H1 (cell line): ENCODE measurements at regions not wholly inside any gene's neighbourhood (a gene's known extent, or its start where the extent isn't known, plus 50 kb on each side); places are given as distances from the start of the nearest gene placed in this dataset.

Experiments
- CTCF ChIA-PET: fragments of 300-600 bp; sonication (Branson Sonifier 250); formaldehyde crosslinking; loops from one replicate; lab custom pipeline; 2021; ENCODE audit not compliant: partially characterized antibody; lab: Charles Lee
- POLR2A ChIA-PET: fragments of 300-600 bp; sonication (Branson Sonifier 250); formaldehyde crosslinking; loops from one replicate; lab custom pipeline; 2021; ENCODE audit warnings: inconsistent platforms; ENCODE audit not compliant: partially characterized antibody; lab: Charles Lee
- DNase-seq, 2 experiments: peaks; one replicate each; pipeline versions ENCODE4 v3.0.0 to v3.0.0-alpha.2; 2010 to 2022; ENCODE audit warnings: low spot score in 2 of 2, low read depth in 1 of 2, mixed read lengths in 1 of 2
- FAIRE-seq: peaks from 2 replicates; lab custom pipeline; 2011; peaks lifted over from hg19 to GRCh38; lab: Jason Lieb, UNC
- H2AFZ ChIP-seq: 2 replicates; pipeline ENCODE4 v1.8.1; 2012; ENCODE audit warnings: low read length, inconsistent platforms
- H2AK5ac ChIP-seq: 2 replicates; pipeline ENCODE4 v1.6.1; 2013; ENCODE audit warnings: low read depth, low read length
- H2BK120ac ChIP-seq: replicated peaks from 2 replicates; pipeline ENCODE3; 2013; ENCODE audit warnings: low read depth, low read length, inconsistent platforms
- H2BK12ac ChIP-seq: 2 replicates; pipeline ENCODE4 v1.6.1; 2013; ENCODE audit warnings: low read depth, low read length
- H2BK15ac ChIP-seq: 2 replicates; pipeline ENCODE4 v1.6.1; 2013; ENCODE audit warnings: low read length
- H2BK20ac ChIP-seq: 2 replicates; pipeline ENCODE4 v1.6.1; 2013; ENCODE audit warnings: low read length
- H2BK5ac ChIP-seq: 2 replicates; pipeline ENCODE4 v1.6.1; 2013; ENCODE audit warnings: low read depth, low read length
- H3K14ac ChIP-seq: 2 replicates; pipeline ENCODE4 v1.6.1; 2013; ENCODE audit warnings: inconsistent platforms; ENCODE audit not compliant: insufficient read length
- H3K18ac ChIP-seq: 2 replicates; pipeline ENCODE4 v1.6.1; 2013; ENCODE audit warnings: low read length; ENCODE audit errors: extremely low read depth
- H3K23ac ChIP-seq: 2 replicates; pipeline ENCODE4 v1.6.1; 2013; ENCODE audit warnings: inconsistent platforms; ENCODE audit not compliant: insufficient read length
- H3K23me2 ChIP-seq: 2 replicates; pipeline ENCODE4 v1.6.1; 2013; ENCODE audit warnings: low read depth, low read length
- H3K27ac ChIP-seq: 2 replicates; pipeline ENCODE4 v1.6.1; 2011; ENCODE audit warnings: low read depth, low read length, inconsistent platforms
- H3K27me3 ChIP-seq, 4 experiments: replicated peaks in 1 of 4; 1 replicate in 1 of 4; 2 replicates in 3 of 4; pipeline versions ENCODE4 v1.6.1 to v1.8.1; 2011 to 2013; ENCODE audit warnings: low read length in 3 of 4, mild to moderate bottlenecking in 3 of 4, inconsistent platforms in 2 of 4, mixed read lengths in 2 of 4, moderate library complexity in 1 of 4; ENCODE audit not compliant: control insufficient read depth in 3 of 4, insufficient read depth in 3 of 4; ENCODE audit errors: extremely low read depth in 1 of 4
- H3K36me3 ChIP-seq, 4 experiments: 2 replicates each; pipeline versions ENCODE4 v1.6.1 to v1.8.1; 2011 to 2013; ENCODE audit warnings: mild to moderate bottlenecking in 4 of 4, low read length in 3 of 4, moderate library complexity in 2 of 4, control low read depth in 1 of 4, inconsistent platforms in 1 of 4; ENCODE audit not compliant: insufficient read depth in 4 of 4, control insufficient read depth in 2 of 4
- H3K4ac ChIP-seq: replicated peaks from 2 replicates; pipeline ENCODE3; 2013; ENCODE audit warnings: low read length, low read depth, mixed read lengths, inconsistent platforms; ENCODE audit not compliant: insufficient read length
- H3K4me1 ChIP-seq, 4 experiments: replicated peaks in 1 of 4; 1 replicate in 1 of 4; 2 replicates in 3 of 4; pipeline versions ENCODE4 v1.6.1 to v1.8.1; 2011 to 2013; ENCODE audit warnings: low read length in 3 of 4, inconsistent platforms in 2 of 4, mixed read lengths in 1 of 4; ENCODE audit not compliant: insufficient read depth in 4 of 4, control insufficient read depth in 3 of 4
- H3K4me2 ChIP-seq, 2 experiments: 2 replicates each; pipeline versions ENCODE4 v1.6.1 to v1.8.1; 2011 to 2013; ENCODE audit warnings: low read depth in 2 of 2, low read length in 2 of 2, control low read depth in 1 of 2, inconsistent platforms in 1 of 2, mild to moderate bottlenecking in 1 of 2; ENCODE audit not compliant: insufficient read depth in 1 of 2
- H3K4me3 ChIP-seq, 4 experiments: fragments of 200-600, 300-600 bp in 1 of 4; sonication (generic), shearing (Covaris generic), sonication (Bioruptor Twin) in 1 of 4; 2 replicates each; pipeline versions ENCODE4 v1.5.1 to v1.8.1; 2011 to 2016; ENCODE audit warnings: low read length in 4 of 4, low read depth in 3 of 4, control low read depth in 2 of 4, inconsistent platforms in 2 of 4, mild to moderate bottlenecking in 2 of 4, mixed read lengths in 1 of 4, moderate library complexity in 1 of 4; ENCODE audit not compliant: insufficient read depth in 2 of 4; ENCODE audit errors: extremely low read depth in 1 of 4
- H3K56ac ChIP-seq: replicated peaks from 2 replicates; pipeline ENCODE3; 2013; ENCODE audit warnings: low read depth, mild to moderate bottlenecking, mixed read lengths, low read length, inconsistent platforms; ENCODE audit not compliant: insufficient read length
- H3K79me1 ChIP-seq: 2 replicates; pipeline ENCODE4 v1.6.1; 2013; ENCODE audit warnings: low read depth, low read length, control low read depth
- H3K79me2 ChIP-seq, 2 experiments: 2 replicates each; pipeline versions ENCODE4 v1.6.1 to v1.8.1; 2012 to 2013; ENCODE audit warnings: low read length in 2 of 2, mild to moderate bottlenecking in 2 of 2, inconsistent platforms in 1 of 2; ENCODE audit not compliant: insufficient read depth in 2 of 2, control insufficient read depth in 1 of 2
- H3K9ac ChIP-seq, 4 experiments: replicated peaks in 1 of 4; 1 replicate in 1 of 4; 2 replicates in 3 of 4; pipeline versions ENCODE4 v1.6.1 to v1.8.1; 2011 to 2013; ENCODE audit warnings: low read depth in 3 of 4, low read length in 3 of 4, control low read depth in 2 of 4, mild to moderate bottlenecking in 2 of 4, moderate library complexity in 2 of 4, inconsistent platforms in 1 of 4; ENCODE audit errors: extremely low read depth in 1 of 4
- H3K9me3 ChIP-seq, 2 experiments: 2 replicates each; pipeline versions ENCODE4 v1.6.1 to v1.8.1; 2012 to 2013; ENCODE audit warnings: mild to moderate bottlenecking in 2 of 2, moderate library complexity in 2 of 2, control low read depth in 1 of 2, inconsistent platforms in 1 of 2, low read depth in 1 of 2, low read length in 1 of 2, mixed read lengths in 1 of 2; ENCODE audit not compliant: insufficient read depth in 2 of 2
- H4K20me1 ChIP-seq, 2 experiments: replicated peaks in 1 of 2; 2 replicates each; pipeline versions ENCODE3 to v1.8.1; 2011 to 2013; ENCODE audit warnings: inconsistent platforms in 2 of 2, low read length in 2 of 2, mild to moderate bottlenecking in 1 of 2; ENCODE audit not compliant: insufficient read depth in 2 of 2, control insufficient read depth in 1 of 2
- H4K5ac ChIP-seq: 2 replicates; pipeline ENCODE4 v1.6.1; 2013; ENCODE audit warnings: low read length, low read depth, mixed read lengths, inconsistent platforms; ENCODE audit not compliant: insufficient read length
- H4K8ac ChIP-seq: 2 replicates; pipeline ENCODE4 v1.8.0; 2013; ENCODE audit warnings: mild to moderate bottlenecking, moderate library complexity, low read length, inconsistent platforms; ENCODE audit not compliant: insufficient read depth; ENCODE audit errors: extremely low read depth
- H4K91ac ChIP-seq: replicated peaks from 2 replicates; pipeline ENCODE3; 2013; ENCODE audit warnings: low read length, mixed read lengths, inconsistent platforms; ENCODE audit not compliant: insufficient read length
- BCL11A ChIP-seq, 2 experiments: IDR thresholded peaks; one replicate each; pipeline ENCODE4 v1.6.1; 2011; ENCODE audit warnings: low read depth in 2 of 2, low read length in 2 of 2, mild to moderate bottlenecking in 2 of 2
- BRCA1 ChIP-seq: IDR thresholded peaks from 2 replicates; pipeline ENCODE4 v1.6.1; 2012; ENCODE audit warnings: low read depth, low read length, improper control_type of control experiment
- CBX5 ChIP-seq: fragments of 300-800, 300-1000 bp; sonication (generic); IDR thresholded peaks from 2 replicates; pipeline ENCODE4 v1.7.1; 2016; ENCODE audit warnings: antibody characterized with exemption, low read length, low read depth
- HDAC6 ChIP-seq: IDR thresholded peaks from one replicate; pipeline ENCODE4 v1.7.1; 2012; ENCODE audit warnings: low read depth, mild to moderate bottlenecking, inconsistent platforms, low read length, moderate library complexity
- JUN ChIP-seq: IDR thresholded peaks from 2 replicates; pipeline ENCODE4 v1.6.1; 2011; ENCODE audit warnings: low read depth, mild to moderate bottlenecking, improper control_type of control experiment, low read length
- MAFK ChIP-seq: IDR thresholded peaks from 2 replicates; pipeline ENCODE4 v1.6.1; 2012; ENCODE audit warnings: low read depth, mild to moderate bottlenecking, improper control_type of control experiment, low read length
- NRF1 ChIP-seq: IDR thresholded peaks from 2 replicates; pipeline ENCODE4 v1.6.1; 2011; ENCODE audit warnings: mild to moderate bottlenecking, low read depth, low read length, improper control_type of control experiment
- SP2 ChIP-seq: IDR thresholded peaks from 2 replicates; pipeline ENCODE4 v1.6.1; 2012; ENCODE audit warnings: mild to moderate bottlenecking, low read length, inconsistent platforms
- SP4 ChIP-seq: IDR thresholded peaks from 2 replicates; pipeline ENCODE4 v1.6.1; 2012; ENCODE audit warnings: low read length, inconsistent platforms
- SRF ChIP-seq: IDR thresholded peaks from 2 replicates; pipeline ENCODE4 v1.6.1; 2011; ENCODE audit warnings: mild to moderate bottlenecking, low read depth, low read length, moderate library complexity
- TAF1 ChIP-seq: IDR thresholded peaks from 2 replicates; pipeline ENCODE4 v1.6.1; 2011; ENCODE audit warnings: mild to moderate bottlenecking, low read depth, low read length
- TAF7 ChIP-seq: optimal IDR thresholded peaks from 2 replicates; pipeline ENCODE3; 2011; ENCODE audit warnings: low read depth, mild to moderate bottlenecking, inconsistent platforms, low read length, moderate library complexity, borderline replicate concordance
- TEAD4 ChIP-seq: IDR thresholded peaks from 2 replicates; pipeline ENCODE4 v1.6.1; 2012; ENCODE audit warnings: low read depth, low read length, inconsistent platforms, mixed read lengths
- WGBS, 2 experiments: shearing (Covaris generic) in 1 of 2; methylation state at CpG; one replicate each; pipeline versions ENCODE4 v1.1.6 to v1.1.7; 2013 to 2015; ENCODE audit warnings: low lambda C conversion rate in 2 of 2, mixed read lengths in 2 of 2, inconsistent platforms in 1 of 2, low coverage in 1 of 2, missing lambda C conversion rate in 1 of 2; ENCODE audit not compliant: insufficient replicate concordance in 2 of 2, insufficient coverage in 1 of 2, insufficient read length in 1 of 2; ENCODE audit errors: extremely low coverage in 1 of 2, missing lambda C conversion rate in 1 of 2; 5-methylcytosine and 5-hydroxymethylcytosine counted together
- TF ChIP-seq, protein P1 (sequence below): IDR thresholded peaks from 2 replicates; pipeline ENCODE4 v1.6.1; 2012; ENCODE audit warnings: inconsistent platforms
- TF ChIP-seq, protein P2 (sequence below): IDR thresholded peaks from 2 replicates; pipeline ENCODE4 v1.6.1; 2012; ENCODE audit warnings: low read length, inconsistent platforms

DNA sequence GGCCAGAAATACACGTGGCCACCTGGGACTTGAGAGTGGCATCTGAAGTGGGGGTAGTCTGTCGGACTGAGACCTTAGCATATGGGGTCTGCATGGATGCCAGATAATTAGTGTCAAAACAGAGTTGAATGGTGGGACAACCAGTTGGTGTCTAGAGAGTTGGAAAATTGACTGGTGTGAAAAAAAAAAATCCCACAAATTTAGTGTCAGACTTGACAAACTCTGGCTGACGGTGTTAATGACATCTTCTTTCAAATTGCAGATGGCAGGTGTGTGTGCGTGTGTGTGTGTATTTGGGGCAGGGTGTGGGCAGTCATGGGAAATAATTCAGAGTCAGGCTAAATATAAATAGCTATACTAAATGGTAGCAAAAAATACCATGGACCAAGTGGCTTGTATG, 365.4 kb upstream of the RGPD4 start:
- no peaks in the 10 kb centered on the region for H3K79me1 ChIP-seq
- no peak overlapping the region for H3K4ac ChIP-seq
- no peaks in the 10 kb centered on the region for H3K23me2 ChIP-seq
- no peak overlapping the region for H3K14ac ChIP-seq
- H3K56ac ChIP-seq = no peak overlapping the region
- H4K8ac ChIP-seq = no peak overlapping the region
- H2BK12ac ChIP-seq = no peak overlapping the region
- no peak for DNase-seq
- H3K79me2 ChIP-seq = no peaks in the 10 kb centered on the region
- H2AFZ ChIP-seq = no peak overlapping the region
- H2AK5ac ChIP-seq = no peak overlapping the region
- no peak overlapping the region for H2BK20ac ChIP-seq
- no peaks in the 10 kb centered on the region for H3K36me3 ChIP-seq
- H4K5ac ChIP-seq = no peak overlapping the region
- no peak overlapping the region for H2BK15ac ChIP-seq
- H3K9me3 ChIP-seq = no peaks in the 10 kb centered on the region
- H4K91ac ChIP-seq = no peak overlapping the region
- no peak overlapping the region for H2BK5ac ChIP-seq
- H3K23ac ChIP-seq = no peak overlapping the region
- H3K27ac ChIP-seq = no peak overlapping the region
- no peak overlapping the region for H3K4me2 ChIP-seq
- H3K4me1 ChIP-seq = no peaks in the 10 kb centered on the region
- ChIA-PET POLR2A (no interaction called here), CTCF (no interaction called here)
- no peaks in the 10 kb centered on the region; a peak in 1 of 7 replicates for H3K27me3 ChIP-seq
- H3K9ac ChIP-seq = no peak overlapping the region
- 77% methylated on average over 4 of the region's 4 CpGs; no CpG with 5 or more reads in 1 of the 2 experiments for WGBS, 2 experiments
- no peak overlapping the region for H3K18ac ChIP-seq
- H2BK120ac ChIP-seq = no peak overlapping the region
- no peak for FAIRE-seq
- no peaks in the 10 kb centered on the region for H4K20me1 ChIP-seq
- no peak overlapping the region for H3K4me3 ChIP-seq
- TF ChIP-seq TAF7 (no peak), TEAD4 (no peak), CBX5 (no peak), BCL11A (IDR thresholded peaks at IDR 0.05; ENCODE audit: low read depth in 2 of 2, low read length in 2 of 2) (no peak), JUN (no peak), SP4 (no peak), TAF1 (no peak), MAFK (no peak), HDAC6 (no peak), SP2 (no peak), BRCA1 (no peak), NRF1 (no peak), SRF (no peak)
- TF ChIP-seq, protein P1, sequence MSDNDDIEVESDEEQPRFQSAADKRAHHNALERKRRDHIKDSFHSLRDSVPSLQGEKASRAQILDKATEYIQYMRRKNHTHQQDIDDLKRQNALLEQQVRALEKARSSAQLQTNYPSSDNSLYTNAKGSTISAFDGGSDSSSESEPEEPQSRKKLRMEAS = no peak
- TF ChIP-seq, protein P2, sequence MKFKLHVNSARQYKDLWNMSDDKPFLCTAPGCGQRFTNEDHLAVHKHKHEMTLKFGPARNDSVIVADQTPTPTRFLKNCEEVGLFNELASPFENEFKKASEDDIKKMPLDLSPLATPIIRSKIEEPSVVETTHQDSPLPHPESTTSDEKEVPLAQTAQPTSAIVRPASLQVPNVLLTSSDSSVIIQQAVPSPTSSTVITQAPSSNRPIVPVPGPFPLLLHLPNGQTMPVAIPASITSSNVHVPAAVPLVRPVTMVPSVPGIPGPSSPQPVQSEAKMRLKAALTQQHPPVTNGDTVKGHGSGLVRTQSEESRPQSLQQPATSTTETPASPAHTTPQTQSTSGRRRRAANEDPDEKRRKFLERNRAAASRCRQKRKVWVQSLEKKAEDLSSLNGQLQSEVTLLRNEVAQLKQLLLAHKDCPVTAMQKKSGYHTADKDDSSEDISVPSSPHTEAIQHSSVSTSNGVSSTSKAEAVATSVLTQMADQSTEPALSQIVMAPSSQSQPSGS = no peak
